Superior temporal gyrus (tissue), 1 donor: ENCODE measurements at regions not wholly inside any gene's neighbourhood (a gene's known extent, or its start where the extent isn't known, plus 50 kb on each side); places are given as distances from the start of the nearest gene placed in this dataset.
"Not testable (repeated sequence)": the region's sequence is repeated elsewhere in the genome, so short reads cannot be mapped to it uniquely, and the experiment has no call there.

ENCODE experiments used
- DNase-seq: peaks from one replicate; pipeline ENCODE4 v3.0.0-alpha.2; 2016; ENCODE audit errors: extremely low spot score

DNA sequence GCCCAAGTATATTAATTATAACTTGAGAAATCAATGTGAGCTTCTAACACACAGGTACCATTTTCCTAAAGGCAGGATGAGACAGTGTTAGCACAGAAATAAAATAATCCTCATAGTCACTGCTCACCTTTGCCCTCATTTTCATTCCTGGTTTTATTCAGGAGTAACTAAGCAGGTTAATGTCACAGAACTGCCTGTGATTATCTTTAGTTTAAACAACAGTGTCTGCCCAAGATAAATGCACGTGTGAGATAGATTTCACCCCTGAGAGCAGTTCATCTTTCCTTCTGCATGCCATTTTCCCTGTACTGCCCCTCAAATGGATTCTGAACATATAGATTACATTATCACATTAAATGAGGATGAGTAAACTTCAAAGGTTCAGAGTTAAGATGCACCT is 250.7 kb downstream of the RMST start:
- no peak for DNase-seq

DNA sequence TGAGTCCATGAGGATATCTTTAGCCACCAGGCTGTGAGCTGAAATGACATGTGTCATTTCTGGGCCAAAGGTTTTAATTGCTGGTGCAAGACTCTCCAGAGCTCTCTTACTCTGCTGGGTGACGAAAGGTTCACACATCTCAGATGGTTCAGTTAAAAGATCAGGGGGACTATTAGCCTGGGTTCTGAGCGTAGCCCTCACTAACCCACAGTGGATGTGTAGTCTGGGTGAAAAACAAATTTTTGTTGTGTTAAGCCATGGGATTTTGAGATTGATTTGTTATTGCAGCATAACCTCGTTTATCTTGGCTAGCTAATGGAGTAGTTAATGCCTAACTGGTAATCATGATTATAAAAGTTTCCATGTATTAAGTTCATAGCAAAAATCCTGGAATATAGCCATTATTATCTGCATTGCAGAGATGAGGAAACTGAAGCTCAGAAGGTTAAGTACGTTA is 251.5 kb downstream of the RMST start:
- DNase-seq, result no peak

DNA sequence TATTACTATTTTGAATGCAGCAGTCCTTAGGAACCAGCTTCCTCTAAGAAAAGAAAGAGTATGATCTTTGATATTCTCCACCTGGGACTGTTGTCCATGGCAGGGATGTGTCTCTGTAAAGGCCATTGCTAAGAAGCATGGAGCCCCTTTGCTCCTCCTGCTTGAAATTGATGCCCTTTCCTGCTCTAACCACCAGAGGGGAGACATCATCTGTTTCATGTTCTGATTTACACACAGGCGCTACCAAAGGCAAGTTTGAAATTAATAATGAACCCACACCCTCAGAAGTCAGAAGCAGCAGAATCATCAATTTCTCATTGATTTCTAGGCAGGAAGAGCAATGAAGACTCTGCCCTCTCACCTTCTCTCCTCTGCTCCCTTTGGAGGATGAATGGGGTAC is 253.8 kb downstream of the RMST start:
- no peak for DNase-seq

DNA sequence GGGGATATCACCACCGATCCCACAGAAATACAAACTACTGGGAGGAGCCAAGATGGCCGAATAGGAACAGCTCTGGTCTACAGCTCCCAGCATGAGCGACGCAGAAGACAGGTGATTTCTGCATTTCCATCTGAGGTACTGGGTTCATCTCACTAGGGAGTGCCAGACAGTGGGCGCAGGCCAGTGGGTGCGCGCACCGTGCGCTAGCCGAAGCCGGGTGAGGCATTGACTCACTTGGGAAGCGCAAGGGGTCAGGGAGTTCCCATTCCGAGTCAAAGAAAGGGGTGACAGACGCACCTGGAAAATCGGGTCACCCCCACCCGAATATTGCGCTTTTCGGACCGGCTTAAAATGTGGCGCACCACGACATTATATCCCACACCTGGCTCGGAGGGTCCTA is 261.2 kb downstream of the RMST start:
- not testable (repeated sequence) for DNase-seq

DNA sequence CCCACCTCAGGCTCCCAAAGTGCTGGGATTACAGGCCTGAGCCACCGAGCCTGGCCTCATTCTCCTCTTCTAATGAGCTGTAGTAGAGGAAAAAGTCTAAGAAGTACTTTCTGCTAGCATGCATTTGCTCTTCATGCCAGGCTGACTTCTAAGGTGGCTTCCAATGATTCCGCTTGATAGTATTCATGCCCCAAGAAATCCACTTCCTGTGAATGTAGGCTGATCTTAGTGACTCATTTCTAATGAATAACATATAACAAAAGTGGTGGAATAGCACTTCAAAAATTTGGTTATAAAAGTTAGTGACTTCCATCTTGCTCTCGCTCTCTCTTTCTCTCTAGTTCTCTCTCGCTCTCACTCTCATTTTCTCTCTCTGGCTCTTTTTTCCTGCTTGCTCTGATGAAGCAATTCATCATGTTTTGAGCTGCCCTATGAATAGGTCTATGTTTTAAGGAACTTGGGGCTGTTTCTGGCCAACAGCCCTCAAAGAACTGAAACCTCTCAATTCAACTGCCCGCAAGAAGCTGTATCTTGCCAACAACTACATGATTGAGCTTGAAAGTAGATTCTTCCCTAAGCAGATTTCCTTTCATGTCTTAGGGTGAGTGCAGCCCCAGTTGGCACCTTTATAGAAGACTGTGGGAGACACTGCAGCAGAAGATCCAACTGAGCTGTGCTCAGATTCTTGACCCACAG is 282.9 kb downstream of the RMST start:
- no peak for DNase-seq

DNA sequence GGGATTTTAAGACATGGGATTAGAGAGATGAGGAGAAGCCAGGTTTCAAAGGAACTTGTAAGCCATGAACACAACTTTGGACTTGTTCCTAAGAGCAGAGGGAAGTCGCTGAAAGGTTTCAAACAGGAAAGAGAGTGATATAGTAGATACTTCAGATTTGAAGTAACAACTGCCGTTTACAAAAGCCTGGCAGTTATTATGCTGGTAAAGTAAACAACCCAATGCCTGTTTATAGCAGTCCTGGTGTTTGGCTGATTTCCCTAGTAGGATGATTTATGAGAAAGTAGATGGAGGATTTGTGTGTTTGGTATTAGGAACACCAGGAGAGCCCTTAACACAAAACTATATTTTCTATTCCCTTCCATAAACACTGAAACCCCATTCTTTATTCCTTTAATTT is 285.7 kb downstream of the RMST start:
- DNase-seq, result no peak

DNA sequence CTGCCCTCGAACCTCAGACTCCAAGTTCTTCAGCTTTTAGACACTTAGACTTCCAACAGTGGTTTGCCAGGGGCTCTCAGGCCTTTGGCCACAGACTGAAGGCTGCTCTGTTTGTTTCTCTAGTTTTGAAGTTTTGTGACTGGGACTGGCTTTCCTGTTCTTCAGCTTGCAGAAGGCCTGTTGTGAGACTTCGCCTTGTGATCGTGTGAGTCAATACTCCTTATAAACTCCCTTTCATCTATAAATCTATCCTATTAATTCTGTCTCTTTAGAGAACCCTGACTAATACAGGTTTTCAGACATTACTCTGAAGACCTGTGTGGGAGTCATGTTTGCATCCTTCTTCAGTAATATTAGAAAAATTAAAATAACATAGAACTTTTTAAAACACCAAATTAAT is 289.1 kb downstream of the RMST start:
- DNase-seq, result no peak

DNA sequence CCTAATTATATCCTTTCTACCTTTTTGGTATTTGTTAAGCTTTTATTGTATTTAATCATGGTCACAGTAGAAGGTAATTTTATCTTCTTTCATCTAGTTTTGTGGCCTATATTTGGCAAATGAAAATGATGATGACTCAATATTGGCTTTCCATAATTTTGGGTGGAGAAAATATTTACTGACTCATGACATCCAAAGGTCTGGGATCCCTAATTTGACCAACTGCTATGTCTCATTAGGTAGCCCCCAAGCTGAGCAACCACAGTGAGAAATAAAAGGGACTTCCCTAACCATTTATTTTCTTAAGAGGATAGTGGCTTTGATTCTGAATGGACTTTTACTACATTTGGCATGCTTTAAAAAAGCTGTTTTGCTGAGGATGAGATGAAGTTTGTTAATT is 289.5 kb downstream of the RMST start:
- DNase-seq, result no peak

DNA sequence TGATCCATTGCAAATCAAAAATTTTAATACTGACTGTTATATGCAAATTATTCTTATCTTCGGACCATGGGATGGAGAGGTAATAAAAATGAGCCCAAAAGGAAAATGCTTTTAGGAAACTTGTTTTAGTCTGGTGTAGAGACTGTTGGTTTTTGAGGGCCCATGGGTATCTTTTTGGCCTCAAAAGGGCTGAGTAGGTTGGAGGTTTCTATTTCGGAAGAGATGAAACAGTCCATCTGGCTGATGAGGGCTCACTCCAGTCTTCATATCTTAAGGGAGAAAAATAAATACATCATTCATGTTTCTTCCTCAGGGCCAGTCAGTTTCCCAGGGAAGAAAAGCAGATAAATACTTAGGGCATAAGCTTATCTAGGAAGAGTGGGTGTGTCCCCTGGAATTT is 290.7 kb downstream of the RMST start:
- no peak for DNase-seq

DNA sequence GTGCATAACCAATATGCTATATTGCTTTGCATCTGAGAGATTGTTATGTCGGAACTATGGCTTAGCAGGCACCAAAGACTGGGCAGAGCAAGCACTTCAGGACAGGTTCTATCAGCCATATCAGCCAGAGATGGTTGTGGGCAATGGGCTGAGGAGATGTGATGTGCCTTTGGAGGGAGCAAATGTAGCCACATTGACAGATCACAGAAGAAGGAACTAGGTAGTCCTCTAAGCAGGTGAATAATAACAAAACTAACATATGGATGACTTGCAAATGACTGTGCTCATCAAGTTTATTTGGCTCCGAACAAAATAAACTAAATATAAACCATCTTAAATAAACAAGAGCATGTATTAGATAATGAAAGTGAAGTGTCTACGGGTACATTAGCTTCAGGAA is 291.7 kb downstream of the RMST start:
- DNase-seq, result no peak

DNA sequence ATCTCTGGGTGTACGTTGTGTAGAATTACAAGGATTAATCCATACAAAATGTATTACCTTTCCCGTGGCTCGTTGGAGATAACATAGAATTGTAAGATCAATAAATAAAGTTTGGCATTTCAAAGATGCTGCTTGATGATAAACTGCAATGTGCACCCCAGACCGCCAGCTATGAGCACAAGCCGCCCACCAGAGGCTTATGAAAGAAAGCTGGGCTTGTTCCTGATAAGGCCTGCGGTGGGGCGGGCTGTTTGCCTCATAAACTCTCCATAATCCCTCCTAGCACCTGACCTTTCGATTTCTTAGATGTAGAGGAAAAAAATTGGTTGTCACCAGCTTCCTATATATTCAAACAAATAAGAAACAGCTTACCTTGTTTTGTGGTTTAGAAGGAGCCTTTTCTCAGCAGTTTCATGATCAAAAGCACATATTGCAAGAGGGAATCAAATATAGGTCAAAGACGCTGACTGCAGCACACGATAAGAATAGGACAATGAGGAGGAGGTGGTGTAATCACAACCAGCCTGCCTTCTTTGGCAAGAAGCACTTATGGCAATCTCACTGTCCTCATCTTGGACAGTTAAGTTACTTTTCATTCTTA is 293.6 kb downstream of the RMST start:
- DNase-seq, result peak; percentile 44

DNA sequence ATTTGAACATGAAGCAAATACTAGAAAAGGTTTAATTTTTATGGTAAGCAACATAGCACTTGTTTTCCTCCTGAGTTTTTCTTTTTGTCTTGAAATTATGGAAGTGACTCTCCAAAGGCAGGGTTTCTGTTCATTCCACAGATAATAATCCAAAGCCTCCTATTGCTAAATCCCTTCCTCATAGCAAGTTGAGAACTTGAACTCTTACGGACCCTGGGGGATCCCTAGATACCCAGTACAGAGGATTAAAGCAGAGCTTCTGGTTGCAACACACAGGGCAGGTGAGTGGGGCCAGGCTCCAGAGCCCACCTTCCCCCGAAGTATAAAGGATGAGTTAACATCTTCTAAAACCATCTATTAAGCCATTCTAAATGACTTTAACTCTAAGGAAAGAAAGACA is 294.1 kb downstream of the RMST start:
- DNase-seq, result no peak

DNA sequence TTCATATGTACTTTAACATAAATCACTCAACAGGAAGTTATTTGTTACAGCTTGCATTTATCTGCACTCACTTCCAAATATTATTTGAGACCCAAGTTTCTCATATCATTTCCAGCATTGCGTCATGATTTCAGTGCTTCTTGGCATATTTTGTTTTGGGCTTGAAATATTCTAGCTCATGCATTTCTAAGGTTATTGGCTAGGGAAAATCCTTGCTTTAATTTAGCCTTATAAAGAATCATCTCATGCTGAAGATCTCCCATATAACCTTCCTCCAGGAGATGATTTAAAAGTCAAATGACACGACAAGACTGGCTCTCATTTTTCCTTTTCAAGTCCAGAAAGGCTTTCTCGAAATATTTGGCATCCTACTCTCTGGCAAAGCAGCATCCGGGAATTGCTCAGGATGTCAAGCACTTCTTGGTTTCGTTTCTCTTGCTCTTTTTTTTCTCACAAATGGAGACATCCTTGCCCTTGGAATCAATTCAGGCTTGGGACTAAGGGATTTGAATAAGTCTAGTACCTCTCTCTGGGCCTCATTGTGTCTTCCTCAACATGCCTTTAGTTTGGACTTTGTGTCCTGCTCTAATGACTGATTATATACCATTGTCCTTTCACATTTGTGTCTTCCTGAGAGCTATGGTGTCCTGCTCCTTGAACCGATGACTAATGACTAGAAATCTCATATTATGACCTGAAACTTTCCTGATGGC is 295.0 kb downstream of the RMST start:
- no peak for DNase-seq

DNA sequence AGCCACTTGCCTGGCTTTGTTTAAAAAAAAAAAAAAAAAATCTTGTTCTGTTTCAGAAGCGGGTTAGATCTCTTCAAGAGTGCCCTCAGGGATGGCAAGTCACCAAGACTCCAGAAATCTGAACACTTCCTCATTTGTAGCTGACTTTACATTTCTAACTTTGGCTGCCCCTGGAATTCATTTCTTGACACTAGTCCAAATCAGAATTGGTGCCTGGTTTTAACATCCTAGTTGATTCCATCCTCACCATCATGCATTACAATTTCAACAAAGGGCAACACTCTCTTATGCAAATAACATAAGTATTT is 295.5 kb downstream of the RMST start:
- no peak for DNase-seq

DNA sequence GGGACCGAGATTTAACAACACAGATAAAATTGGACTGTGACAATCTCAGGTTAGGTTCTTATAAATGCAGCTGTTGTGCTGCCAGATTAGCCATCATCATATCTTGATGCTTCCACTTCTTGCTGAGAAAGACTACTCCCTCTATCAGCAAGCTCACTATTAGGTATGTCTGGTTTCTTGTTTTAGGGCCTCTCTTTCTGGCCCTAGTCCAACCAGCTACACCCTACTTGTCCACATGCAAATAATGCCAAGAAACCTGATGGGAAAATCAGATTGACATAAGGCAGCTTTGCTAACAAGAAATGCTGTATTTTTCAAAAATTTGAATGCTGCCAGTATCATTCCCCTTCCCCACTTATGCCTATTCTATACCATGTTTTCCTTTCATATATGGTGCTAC is 296.0 kb downstream of the RMST start:
- DNase-seq, result no peak

DNA sequence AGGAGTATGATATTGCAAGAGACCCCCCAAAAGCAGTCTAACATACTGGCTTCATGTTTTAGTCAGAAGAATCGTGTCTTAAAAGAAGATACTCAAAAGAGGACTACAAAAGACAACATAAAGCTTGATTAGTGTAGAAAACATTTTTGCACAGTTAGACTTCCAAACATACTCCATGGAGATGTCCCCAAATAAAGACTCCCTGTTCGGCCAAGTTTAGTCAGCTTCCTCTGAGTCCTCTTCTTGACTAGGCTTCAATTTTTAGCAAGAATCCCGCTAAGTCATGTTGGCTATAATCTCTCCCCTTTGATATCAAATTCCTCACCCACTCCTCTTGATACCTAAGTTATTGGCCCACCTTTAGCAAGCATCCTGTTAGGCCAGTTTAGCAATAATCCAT is 298.0 kb downstream of the RMST start:
- DNase-seq, result no peak

DNA sequence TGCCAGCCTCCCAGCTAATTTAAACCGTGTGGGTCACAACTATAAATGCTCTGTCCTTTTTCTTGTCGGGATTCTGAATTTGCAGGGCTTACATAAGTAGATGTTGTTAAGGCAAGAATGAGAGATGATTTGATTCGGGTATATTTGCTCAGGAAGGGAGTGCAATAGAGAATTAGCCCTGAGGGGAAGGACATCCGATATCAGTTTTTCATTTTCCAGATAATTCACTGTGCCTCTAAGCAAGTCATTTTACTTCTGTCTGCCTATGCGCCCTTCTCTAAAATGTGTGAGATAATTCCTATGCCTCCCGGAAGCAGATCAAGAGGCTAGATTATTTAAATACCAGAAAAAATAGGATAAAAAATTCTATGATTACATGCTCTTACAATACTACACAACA is 300.5 kb downstream of the RMST start:
- DNase-seq, result no peak

DNA sequence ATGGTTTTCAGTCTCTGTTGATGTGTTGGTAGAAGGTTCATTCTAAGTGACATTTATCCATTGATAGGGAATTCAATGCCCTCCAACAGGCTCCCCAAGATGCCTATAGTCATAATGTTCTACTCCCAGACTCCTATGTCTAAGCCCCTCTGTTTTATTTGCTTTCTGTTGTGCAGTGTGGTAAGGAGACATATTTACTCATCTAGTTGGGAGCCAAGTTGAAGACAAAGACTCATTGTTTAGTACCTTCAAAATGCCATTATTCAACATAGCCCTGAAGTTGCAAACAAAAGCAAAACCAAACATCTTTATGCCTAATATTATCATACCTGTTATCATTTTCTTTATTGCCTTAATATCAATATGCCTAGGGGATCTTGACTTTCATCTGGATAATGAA is 302.1 kb downstream of the RMST start:
- no peak for DNase-seq

DNA sequence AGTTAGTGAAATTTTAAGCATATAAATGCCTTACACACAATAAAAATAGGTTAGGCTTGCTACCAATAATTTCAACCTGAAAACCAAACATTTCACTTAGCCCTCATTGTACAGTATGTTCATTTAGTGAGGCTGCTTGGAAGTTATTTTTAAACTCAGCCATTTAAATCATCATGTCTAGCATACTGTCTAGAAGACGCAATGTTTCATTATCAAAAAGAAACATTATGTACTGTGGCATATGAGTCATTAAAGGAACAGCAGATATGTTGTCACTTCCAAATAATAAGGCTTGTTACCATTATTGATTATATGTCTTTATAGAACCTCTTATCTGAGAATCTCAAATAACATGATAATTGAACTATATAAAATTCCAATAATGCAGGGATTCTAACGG is 304.7 kb downstream of the RMST start:
- DNase-seq, result no peak

DNA sequence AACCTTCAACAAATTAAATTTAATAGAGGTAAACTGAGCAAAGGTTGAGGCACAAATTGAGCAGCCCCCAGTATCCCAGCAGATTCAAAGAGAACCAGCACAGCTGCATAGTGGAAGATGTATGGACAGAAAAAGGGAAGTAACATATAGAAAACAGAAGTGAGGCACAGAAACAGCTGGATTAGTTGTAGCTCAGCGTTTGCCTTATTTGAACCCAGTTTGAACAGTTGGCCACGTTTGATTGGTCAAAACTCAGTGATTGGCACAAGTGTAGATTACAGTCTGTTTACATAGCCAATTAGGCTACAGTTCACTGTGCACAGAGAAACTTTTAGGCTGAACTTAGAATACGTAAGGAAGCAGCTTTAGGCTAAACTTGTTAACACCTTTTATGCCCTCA is 315.5 kb downstream of the RMST start:
- DNase-seq, result no peak

DNA sequence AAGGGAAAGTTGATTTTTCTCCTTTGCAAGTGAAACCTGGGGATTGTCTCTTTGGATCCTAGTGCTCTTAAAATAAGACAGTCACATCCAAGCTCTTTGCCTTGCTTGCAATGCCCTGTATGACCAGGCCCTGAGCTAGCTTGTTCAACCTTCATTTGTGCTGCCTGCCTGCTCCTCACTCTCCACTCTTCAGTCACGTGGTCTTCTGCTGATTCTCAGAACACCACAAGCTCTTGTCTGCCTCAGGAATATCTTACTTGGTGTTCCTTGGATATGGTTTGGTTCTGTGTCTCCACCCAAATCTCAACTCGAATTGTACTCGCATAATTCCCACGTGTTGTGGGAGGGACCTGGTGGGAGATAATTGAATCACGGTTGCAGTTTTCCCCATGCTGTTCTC is 318.7 kb downstream of the RMST start:
- DNase-seq, result no peak

DNA sequence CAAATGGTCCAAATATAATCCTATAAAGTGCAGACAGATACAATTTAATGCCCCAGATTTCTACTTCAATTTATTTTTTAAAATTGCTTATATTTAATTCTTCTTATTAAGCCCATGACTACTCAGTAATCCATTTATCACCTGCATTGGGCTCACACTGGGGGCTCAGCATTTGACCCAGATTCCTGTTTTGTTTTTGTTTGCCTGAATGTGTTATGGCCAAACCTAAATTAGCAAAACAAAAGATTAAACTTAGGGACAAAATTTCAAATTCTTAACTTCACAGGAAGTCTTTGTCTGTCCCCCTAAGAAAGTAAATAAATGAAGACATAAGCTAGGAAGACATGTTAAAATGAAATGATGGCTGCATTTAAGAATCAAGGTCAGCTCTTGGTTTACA is 322.3 kb downstream of the RMST start:
- DNase-seq, result no peak

DNA sequence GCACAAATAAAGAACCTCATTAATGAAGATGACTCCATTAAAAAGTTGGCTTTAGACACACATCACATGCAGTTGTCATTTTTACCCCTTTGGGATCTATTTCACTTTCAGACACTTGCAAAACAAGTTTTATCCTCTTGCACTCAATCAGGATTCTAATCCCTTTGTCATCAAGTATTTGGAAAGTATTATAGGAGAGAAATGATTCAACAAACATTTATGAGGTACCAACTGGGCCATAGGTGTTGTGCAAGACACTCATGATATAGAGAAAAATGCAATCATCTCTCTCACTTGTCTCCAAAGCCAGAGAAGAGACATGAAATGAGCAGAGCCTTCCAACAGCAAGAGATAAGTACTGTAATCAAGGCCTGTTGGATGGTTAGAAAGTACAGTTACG is 327.7 kb downstream of the RMST start:
- DNase-seq, result no peak

DNA sequence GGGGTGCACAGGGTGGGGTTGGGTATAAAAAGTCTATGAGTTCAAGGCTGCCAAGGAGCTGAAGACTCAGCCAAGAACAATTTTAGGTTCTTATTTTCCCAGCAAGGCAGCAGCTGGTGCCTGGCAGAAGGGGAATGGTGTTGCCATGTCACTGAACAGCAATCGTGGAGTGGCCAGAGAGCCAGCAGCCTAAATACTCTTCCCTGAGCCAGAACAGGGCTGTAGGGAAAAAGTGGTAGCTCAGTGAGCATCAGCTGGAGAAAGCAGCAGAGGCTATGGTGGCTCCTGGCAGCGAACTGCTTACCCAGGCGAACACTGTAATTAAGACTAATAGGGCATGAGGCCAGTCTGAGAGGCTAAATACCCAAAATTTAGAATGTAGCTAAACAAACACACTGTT is 334.9 kb downstream of the RMST start:
- no peak for DNase-seq
